GM12878 (cell line): ENCODE measurements at regions not wholly inside any gene's neighbourhood (a gene's known extent, or its start where the extent isn't known, plus 50 kb on each side); places are given as distances from the start of the nearest gene placed in this dataset.

Source experiments
- BRCA1 ChIP-seq: IDR thresholded peaks from 2 replicates; pipeline ENCODE4 v1.6.1; 2011; ENCODE audit warnings: low read depth, low read length, improper control_type of control experiment
- EP300 ChIP-seq, 2 experiments: fragments of 150-350 bp in 1 of 2; IDR thresholded peaks; 2 replicates each; pipeline ENCODE4 v1.6.1; 2011 to 2012; ENCODE audit warnings: low read depth in 2 of 2, low read length in 2 of 2, borderline replicate concordance in 1 of 2, improper control_type of control experiment in 1 of 2, inconsistent platforms in 1 of 2; ENCODE audit not compliant: control insufficient read depth in 1 of 2
- EZH2 ChIP-seq: IDR thresholded peaks from 2 replicates; pipeline ENCODE4 v1.6.1; 2012; ENCODE audit warnings: low read depth, mild to moderate bottlenecking, control low read depth, inconsistent platforms, low read length, borderline replicate concordance; ENCODE audit not compliant: control insufficient read depth
- HDAC2 ChIP-seq: fragments of 200-600 bp; sonication (generic); IDR thresholded peaks from 2 replicates; pipeline ENCODE4 v1.6.1; 2017
- NRF1 ChIP-seq: conservative IDR thresholded peaks from 2 replicates; pipeline ENCODE4 v1.6.1; 2011; ENCODE audit warnings: mild to moderate bottlenecking, low read depth, low read length, improper control_type of control experiment
- RELA ChIP-seq: fragments of 450-650 bp; IDR thresholded peaks from 2 replicates; pipeline ENCODE4 v1.8.0; 2014; ENCODE audit warnings: borderline replicate concordance; ENCODE audit not compliant: partially characterized antibody
- SIN3A ChIP-seq: IDR thresholded peaks from 2 replicates; pipeline ENCODE4 v1.6.1; 2012; ENCODE audit warnings: low read depth, low read length, improper control_type of control experiment
- YY1 ChIP-seq: IDR thresholded peaks from 2 replicates; pipeline ENCODE4 v1.6.1; 2011; ENCODE audit warnings: low read depth, mild to moderate bottlenecking, low read length
- ZBTB33 ChIP-seq: fragments of 450-650 bp; IDR thresholded peaks from 2 replicates; pipeline ENCODE4 v1.6.1; 2017; ENCODE audit warnings: mild to moderate bottlenecking
- TF ChIP-seq, protein P1 (sequence below), 3 experiments: IDR thresholded peaks in 2 of 3; conservative IDR thresholded peaks in 1 of 3; 2 replicates each; pipeline ENCODE4 v1.5.1; 2011; ENCODE audit warnings: low read depth in 3 of 3, low read length in 3 of 3, mild to moderate bottlenecking in 3 of 3, control low read depth in 2 of 3, moderate library complexity in 2 of 3, inconsistent platforms in 1 of 3, mixed read lengths in 1 of 3; ENCODE audit not compliant: control insufficient read depth in 2 of 3, insufficient read depth in 1 of 3; ENCODE audit errors: extremely low read depth in 1 of 3
- TF ChIP-seq, protein P2 (sequence below): IDR thresholded peaks from 2 replicates; pipeline ENCODE4 v1.6.1; 2011; ENCODE audit warnings: borderline replicate concordance, low read depth, mild to moderate bottlenecking, moderate library complexity, low read length; ENCODE audit not compliant: insufficient read depth, poor library complexity, severe bottlenecking

DNA sequence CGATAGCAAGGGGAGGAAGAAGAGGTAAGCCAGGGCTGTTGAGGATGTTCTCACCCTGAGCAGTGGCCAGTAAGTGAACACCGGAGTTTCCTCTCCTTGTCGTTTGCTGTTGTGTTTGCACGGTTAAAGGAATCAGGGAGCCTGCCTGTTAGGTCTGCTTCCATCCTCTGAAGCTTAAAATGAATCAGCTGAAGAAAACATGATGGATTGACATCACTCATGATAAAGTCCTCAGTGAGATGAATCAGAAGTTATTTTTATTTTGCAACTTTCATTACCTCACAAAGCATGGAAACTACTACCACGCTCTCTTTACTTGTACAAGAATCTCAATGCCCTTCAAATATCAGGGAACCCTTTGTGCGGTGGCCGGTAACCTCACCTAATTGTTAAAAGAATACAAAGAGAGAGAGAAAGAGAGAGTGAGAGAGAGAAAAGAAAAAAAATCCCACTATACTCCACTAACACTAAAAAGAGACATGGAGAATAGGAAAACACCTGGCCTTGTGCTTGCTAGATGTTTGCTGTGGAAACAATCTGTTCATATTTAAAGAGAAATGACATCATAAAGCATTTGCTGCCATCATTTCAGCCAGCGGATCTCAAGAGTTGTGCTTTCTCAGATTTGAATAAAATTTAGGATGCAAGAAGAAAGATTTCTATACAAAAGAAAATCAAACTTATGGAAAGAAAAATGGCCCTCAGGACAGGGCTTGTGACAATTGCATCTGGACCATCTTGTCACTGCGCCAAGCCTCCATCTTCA, 441.6 kb upstream of the SALL1 start:
- TF ChIP-seq HDAC2 (no peak), SIN3A (no peak), NRF1 (no peak), EP300 (IDR thresholded peaks at IDR 0.05; ENCODE audit: borderline replicate concordance in 1 of 2, control insufficient read depth in 1 of 2, low read depth in 2 of 2, low read length in 2 of 2) (no peak), EZH2 (no peak), BRCA1 (no peak), YY1 (no peak), RELA (no peak), ZBTB33 (no peak)
- TF ChIP-seq, protein P1, sequence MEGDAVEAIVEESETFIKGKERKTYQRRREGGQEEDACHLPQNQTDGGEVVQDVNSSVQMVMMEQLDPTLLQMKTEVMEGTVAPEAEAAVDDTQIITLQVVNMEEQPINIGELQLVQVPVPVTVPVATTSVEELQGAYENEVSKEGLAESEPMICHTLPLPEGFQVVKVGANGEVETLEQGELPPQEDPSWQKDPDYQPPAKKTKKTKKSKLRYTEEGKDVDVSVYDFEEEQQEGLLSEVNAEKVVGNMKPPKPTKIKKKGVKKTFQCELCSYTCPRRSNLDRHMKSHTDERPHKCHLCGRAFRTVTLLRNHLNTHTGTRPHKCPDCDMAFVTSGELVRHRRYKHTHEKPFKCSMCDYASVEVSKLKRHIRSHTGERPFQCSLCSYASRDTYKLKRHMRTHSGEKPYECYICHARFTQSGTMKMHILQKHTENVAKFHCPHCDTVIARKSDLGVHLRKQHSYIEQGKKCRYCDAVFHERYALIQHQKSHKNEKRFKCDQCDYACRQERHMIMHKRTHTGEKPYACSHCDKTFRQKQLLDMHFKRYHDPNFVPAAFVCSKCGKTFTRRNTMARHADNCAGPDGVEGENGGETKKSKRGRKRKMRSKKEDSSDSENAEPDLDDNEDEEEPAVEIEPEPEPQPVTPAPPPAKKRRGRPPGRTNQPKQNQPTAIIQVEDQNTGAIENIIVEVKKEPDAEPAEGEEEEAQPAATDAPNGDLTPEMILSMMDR (IDR thresholded peaks at IDR 0.05 in 2 of 3, conservative IDR thresholded peaks at IDR 0.05 in 1 of 3; ENCODE audit: control insufficient read depth in 2 of 3, extremely low read depth in 1 of 3, insufficient read depth in 1 of 3, low read depth in 3 of 3, low read length in 3 of 3) = no peak
- TF ChIP-seq, protein P2, sequence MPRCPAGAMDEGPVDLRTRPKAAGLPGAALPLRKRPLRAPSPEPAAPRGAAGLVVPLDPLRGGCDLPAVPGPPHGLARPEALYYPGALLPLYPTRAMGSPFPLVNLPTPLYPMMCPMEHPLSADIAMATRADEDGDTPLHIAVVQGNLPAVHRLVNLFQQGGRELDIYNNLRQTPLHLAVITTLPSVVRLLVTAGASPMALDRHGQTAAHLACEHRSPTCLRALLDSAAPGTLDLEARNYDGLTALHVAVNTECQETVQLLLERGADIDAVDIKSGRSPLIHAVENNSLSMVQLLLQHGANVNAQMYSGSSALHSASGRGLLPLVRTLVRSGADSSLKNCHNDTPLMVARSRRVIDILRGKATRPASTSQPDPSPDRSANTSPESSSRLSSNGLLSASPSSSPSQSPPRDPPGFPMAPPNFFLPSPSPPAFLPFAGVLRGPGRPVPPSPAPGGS = no peak
